HG03060 (cell line): ENCODE measurements at regions not wholly inside any gene's neighbourhood (a gene's known extent, or its start where the extent isn't known, plus 50 kb on each side); places are given as distances from the start of the nearest gene placed in this dataset.

Experiments used
- ATAC-seq: cut with Tn5 transposase; IDR thresholded peaks from one replicate; pipeline ENCODE4 v1.9.1; 2021; ENCODE audit warnings: low read depth, moderate number of reproducible peaks; ENCODE audit not compliant: unreplicated experiment

GRCh38 chr1:90650401-90650800, 66.7 kb downstream of the BARHL2 start:
- no peak for ATAC-seq

- ATAC-seq = no peak
Measured at GRCh38 chr1:90640325-90640724, 76.8 kb downstream of the BARHL2 start.

GRCh38 chr1:90622666-90623065, 94.4 kb downstream of the BARHL2 start:
- ATAC-seq = no peak

GRCh38 chr1:90621986-90622385, 95.1 kb downstream of the BARHL2 start:
- ATAC-seq = no peak

GRCh38 chr1:90616395-90616794, 100.7 kb downstream of the BARHL2 start:
- ATAC-seq = no peak

- ATAC-seq = no peak
Measured at GRCh38 chr1:90614872-90615271, 102.2 kb downstream of the BARHL2 start.

GRCh38 chr1:90613371-90613770, 103.7 kb downstream of the BARHL2 start:
- ATAC-seq = no peak

- ATAC-seq = no peak
Measured at GRCh38 chr1:90612033-90612432, 105.1 kb downstream of the BARHL2 start.

- no peak for ATAC-seq
Measured at GRCh38 chr1:90607736-90608135, 109.4 kb downstream of the BARHL2 start.

- ATAC-seq = no peak
Measured at GRCh38 chr1:90605070-90605469, 112.0 kb downstream of the BARHL2 start.

GRCh38 chr1:90593312-90593711, 123.8 kb downstream of the BARHL2 start:
- no peak for ATAC-seq

- no peak for ATAC-seq
Measured at GRCh38 chr1:90591970-90592356, 125.1 kb downstream of the BARHL2 start.

GRCh38 chr1:90591355-90591969, 125.6 kb downstream of the BARHL2 start:
- no peak for ATAC-seq

- ATAC-seq = no peak
Measured at GRCh38 chr1:90580176-90580575, 136.9 kb downstream of the BARHL2 start.

GRCh38 chr1:90579212-90579802, 137.8 kb downstream of the BARHL2 start:
- no peak for ATAC-seq

- no peak for ATAC-seq
Measured at GRCh38 chr1:90574692-90575370, 142.3 kb downstream of the BARHL2 start.

- ATAC-seq = no peak
Measured at GRCh38 chr1:90573736-90574135, 143.4 kb downstream of the BARHL2 start.

- no peak for ATAC-seq
Measured at GRCh38 chr1:90572446-90572845, 144.7 kb downstream of the BARHL2 start.

GRCh38 chr1:90568436-90568835, 148.7 kb downstream of the BARHL2 start:
- ATAC-seq = no peak

- no peak for ATAC-seq
Measured at GRCh38 chr1:90564164-90564563, 152.9 kb downstream of the BARHL2 start.

GRCh38 chr1:90562892-90563291, 154.2 kb downstream of the BARHL2 start:
- ATAC-seq = no peak

GRCh38 chr1:90561911-90562310, 155.2 kb downstream of the BARHL2 start:
- no peak for ATAC-seq
